Motor neuron (in vitro differentiated cells): ENCODE measurements at regions not wholly inside any gene's neighbourhood (a gene's known extent, or its start where the extent isn't known, plus 50 kb on each side); places are given as distances from the start of the nearest gene placed in this dataset.

Experiments used
- ATAC-seq, 8 experiments: fragments of 200-7000 bp; cut with Tn5 transposase; replicated peaks in 6 of 8; 2 replicates each; pipeline ENCODE4 v1.8.0; 2021; ENCODE audit warnings: mild to moderate bottlenecking in 8 of 8, moderate library complexity in 8 of 8
- H3K27ac ChIP-seq, 2 donors: fragments of 250-450 bp; sonication (Bioruptor Pico); 2 replicates each; pipeline ENCODE4 v1.9.0; 2021; ENCODE audit warnings: antibody characterized with exemption in 2 of 2, mild to moderate bottlenecking in 2 of 2, moderate library complexity in 1 of 2
- H3K4me1 ChIP-seq, 2 donors: fragments of 250-450 bp; sonication (Bioruptor Pico); replicated peaks in 1 of 2; 2 replicates each; pipeline ENCODE4 v1.6.1; 2021; ENCODE audit warnings: antibody characterized with exemption in 2 of 2, mild to moderate bottlenecking in 2 of 2, moderate library complexity in 1 of 2
- H3K4me3 ChIP-seq, 5 donors: fragments of 250-450 bp; sonication (Bioruptor Pico); 2 replicates each; pipeline ENCODE4 v1.9.0; 2021; ENCODE audit warnings: antibody characterized with exemption in 5 of 5, mild to moderate bottlenecking in 5 of 5, moderate library complexity in 4 of 5
- WGBS, 10 experiments: fragments of 450-650 bp; shearing (Covaris generic); methylation state at CpG; one replicate each; pipeline ENCODE4 v1.0.0; 2022; 5-methylcytosine and 5-hydroxymethylcytosine counted together
- in situ Hi-C, 9 experiments: fragments of 400-800 bp; cut with MboI; loops; one replicate each; pipeline ENCODE4 v1.15.0; 2021; ENCODE audit warnings: low sequenced_read_pairs in 9 of 9, low pct_unique_long_range_greater_than_20kb in 2 of 9; ENCODE audit not compliant: unreplicated experiment in 9 of 9

DNA sequence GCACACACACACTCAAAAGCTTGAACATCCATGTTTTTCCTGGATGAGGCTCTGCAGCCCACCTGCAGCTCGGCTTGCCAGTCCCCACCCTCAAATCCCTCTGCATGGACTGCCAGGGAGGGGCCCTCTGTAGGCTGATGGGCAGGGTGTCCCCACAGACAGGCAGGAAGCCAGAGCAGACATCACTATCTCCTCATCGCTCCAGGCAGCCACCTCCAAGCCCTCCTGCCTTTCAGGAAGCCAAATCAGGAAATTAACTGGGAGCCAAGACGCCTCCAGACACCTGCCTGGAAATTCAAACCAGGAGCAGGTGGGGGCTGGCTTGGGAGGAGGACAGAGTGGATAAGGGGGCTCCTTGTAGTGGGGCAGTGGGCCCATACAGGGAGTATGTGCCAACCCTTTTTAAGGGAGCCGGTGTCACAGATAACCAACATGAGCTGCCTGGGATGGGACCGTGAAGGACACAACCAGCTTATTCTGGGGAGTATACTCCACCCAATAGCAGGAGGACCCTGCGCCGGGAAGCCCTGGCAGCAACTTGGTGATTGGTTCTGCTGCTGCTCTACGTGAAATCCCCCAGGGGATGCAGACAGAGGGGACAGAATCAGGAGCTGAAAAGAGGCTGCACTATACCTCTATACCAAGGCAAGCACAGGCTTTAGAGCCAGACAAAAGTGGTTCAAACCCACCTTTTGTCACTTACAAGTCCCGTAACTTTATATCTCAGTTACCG, 139.1 kb downstream of the CCT6B start:
- no peak overlapping the region for H3K4me3 ChIP-seq
- no peak for ATAC-seq
- H3K4me1 ChIP-seq: peaks cover 45 to 62% of the 10 kb centered on the region in 2 donors
- H3K27ac ChIP-seq: no peak overlapping the region
- 0 to 100% (median 82%) methylated on average over 1 to 4 of the region's 10 CpGs; no CpG with 5 or more reads in 4 of the 10 experiments for WGBS, 10 experiments
- in situ Hi-C loops: no loop called here

DNA sequence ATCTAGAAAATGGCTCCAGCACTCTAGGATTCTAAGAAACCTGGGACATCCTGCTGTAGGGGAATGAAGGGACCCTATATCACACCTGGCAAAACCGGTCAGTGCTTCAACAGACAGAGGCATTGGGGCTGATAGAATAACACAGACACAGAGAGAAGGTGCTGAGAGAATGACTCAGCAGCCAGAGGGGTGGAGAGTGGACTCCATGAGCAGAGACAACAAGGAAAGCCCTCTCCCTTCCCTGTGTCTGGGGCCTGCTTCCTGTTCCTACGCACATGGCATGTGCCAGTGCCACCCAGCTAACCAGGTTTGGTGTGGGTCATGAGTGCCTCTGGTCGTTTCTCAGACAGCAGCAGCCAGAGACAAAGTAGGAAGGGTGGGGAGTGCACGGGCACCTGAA, 140.3 kb downstream of the CCT6B start:
- Histone ChIP-seq H3K4me1 (peaks cover 48 to 65% of the 10 kb centered on the region in 2 donors), H3K4me3 (no peak overlapping the region), H3K27ac (peak overlapping the region; percentile 52 to 58)
- WGBS, 10 experiments: 0 to 83% (median 40%) methylated on average over 1 to 4 of the region's 4 CpGs; no CpG with 5 or more reads in 3 of the 10 experiments
- in situ Hi-C loops: no loop called here
- peak in 7 of 8 experiments; percentile 56 to 67 (median 62) for ATAC-seq

DNA sequence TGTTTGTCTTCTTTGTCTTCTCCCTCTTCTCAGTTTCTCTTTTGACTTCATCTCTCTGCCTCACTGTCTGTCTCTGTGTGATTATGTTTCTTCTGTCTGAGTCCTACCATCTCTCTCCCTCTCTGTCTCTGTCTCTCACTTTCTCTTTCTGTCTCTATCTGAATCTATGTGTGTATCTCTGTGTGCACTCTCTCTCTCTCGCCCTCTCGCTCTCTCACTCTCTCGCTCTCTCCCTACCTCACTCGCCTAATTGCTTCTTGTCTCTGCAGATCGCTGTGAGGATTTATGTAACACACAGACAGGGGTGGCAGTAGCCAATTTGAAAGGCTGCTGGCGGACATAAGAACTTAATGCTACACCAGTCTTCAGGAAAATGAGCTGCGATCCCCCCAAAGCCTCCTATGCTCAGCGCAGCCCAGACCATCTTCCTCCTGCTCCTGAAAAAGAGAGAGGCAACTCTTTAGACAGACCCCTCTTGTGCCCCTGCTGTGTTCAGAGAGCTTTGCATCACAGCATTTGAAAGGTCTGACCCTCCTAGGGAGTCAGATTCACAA, 140.9 kb downstream of the CCT6B start:
- Histone ChIP-seq H3K27ac (peak overlapping the region; percentile 23 to 58), H3K4me1 (peaks cover 49 to 71% of the 10 kb centered on the region in 2 donors), H3K4me3 (no peak overlapping the region)
- 6 to 40% (median 21%) methylated on average over 2 to 8 of the region's 8 CpGs for WGBS, 10 experiments
- in situ Hi-C loops: no loop called here
- peak in 6 of 8 experiments; percentile 15 to 81 (median 73) for ATAC-seq

DNA sequence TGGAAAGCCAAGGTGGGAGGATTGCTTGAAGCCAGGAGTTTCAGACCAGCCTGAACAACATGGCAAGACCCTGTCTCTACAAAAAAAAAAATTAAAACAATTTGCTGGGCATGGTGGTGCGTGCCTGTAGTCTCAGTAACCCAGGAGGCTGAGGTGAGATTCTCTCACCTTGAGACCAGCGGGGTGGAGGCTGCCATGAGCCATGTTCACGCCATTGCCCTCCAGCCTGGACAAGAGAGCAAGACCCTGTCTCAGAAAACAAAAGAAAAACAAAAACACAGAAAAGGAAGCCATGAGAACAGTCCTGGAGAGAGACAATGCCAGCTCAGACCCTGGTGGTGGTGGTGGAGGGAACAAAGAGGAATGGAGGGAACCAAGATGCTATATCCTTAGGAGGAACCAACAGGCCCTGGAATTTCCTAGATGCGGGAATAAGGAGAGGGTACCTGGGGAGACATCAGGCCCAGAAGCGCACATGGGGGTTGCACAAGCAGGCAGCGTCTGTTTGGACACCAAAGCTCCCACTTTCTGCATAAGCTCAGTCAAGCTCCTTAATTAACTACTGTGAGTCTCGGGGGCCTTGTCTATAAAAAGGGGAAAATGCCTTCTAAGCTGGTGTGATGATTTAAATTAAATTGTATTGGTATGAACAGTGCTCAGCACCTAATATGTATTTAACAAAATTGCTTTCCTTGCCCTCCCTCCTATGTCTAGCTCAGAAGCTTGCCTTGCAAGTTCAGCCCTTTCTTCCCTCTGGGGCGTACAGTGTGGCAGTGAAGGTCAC, 143.8 kb downstream of the CCT6B start:
- 0 to 100% (median 64%) methylated on average over 1 to 7 of the region's 8 CpGs; no CpG with 5 or more reads in 3 of the 10 experiments for WGBS, 10 experiments
- Histone ChIP-seq H3K4me1 (peaks cover 42 to 84% of the 10 kb centered on the region in 2 donors), H3K4me3 (no peak overlapping the region), H3K27ac (peak overlapping the region in 1 of 2 donors; percentile 49)
- in situ Hi-C loops: no loop called here
- ATAC-seq: no peak

DNA sequence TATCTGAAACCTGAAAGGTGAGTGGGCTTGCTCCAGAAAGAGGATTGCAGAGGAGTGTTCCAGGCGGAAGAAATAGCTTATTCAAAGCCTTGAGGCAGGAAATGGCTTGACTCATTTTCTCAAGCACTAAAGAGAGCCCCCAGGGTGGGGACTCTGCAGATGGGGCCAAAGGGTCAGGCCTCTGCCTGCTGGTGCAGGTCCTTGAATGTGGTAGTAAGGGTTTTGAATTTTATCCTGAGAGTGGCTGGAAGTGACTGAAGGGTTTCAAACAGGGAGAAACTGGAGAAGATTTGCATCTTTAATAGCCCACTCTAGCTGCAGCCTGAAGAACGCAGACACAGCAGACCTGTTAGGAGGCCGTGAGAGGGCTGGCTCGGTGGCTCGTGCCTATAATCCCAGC, 144.4 kb downstream of the CCT6B start:
- ATAC-seq: peak in 5 of 8 experiments; percentile 15 to 59 (median 52)
- no peak overlapping the region for H3K4me3 ChIP-seq
- H3K27ac ChIP-seq: peak overlapping the region in 1 of 2 donors; percentile 49
- WGBS, 10 experiments: 30 to 70% (median 41%) methylated on average over 2 to 4 of the region's 5 CpGs; no CpG with 5 or more reads in 5 of the 10 experiments
- peaks cover 42 to 80% of the 10 kb centered on the region in 2 donors for H3K4me1 ChIP-seq
- in situ Hi-C loops: no loop called here

DNA sequence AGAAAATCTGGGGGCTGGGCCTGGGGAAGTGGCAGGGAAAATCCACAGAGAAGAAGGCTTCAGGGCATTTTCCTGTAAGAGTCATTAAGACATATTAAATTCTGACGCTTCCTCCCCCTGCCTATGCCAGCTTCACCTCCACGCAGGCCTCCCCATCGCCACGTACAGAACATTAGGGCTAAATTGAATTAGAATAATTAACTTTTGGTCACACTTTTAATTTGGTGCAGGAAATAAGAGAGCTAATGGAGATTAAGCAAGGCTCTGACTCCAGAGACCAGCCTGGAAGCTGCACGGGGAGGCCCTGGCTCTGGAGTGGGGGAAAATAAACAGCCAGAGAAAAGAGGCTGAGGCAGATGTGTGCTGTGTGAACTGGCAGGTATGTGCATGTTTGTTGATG, 148.0 kb downstream of the CCT6B start:
- in situ Hi-C loops: no loop called here
- peaks cover 26 to 48% of the 10 kb centered on the region in 2 donors for H3K4me1 ChIP-seq
- H3K27ac ChIP-seq: no peak overlapping the region
- no peak overlapping the region for H3K4me3 ChIP-seq
- 33 to 100% (median 80%) methylated on average over 1 to 5 of the region's 5 CpGs; no CpG with 5 or more reads in 4 of the 10 experiments for WGBS, 10 experiments
- peak in 1 of 8 experiments; percentile 57 for ATAC-seq

DNA sequence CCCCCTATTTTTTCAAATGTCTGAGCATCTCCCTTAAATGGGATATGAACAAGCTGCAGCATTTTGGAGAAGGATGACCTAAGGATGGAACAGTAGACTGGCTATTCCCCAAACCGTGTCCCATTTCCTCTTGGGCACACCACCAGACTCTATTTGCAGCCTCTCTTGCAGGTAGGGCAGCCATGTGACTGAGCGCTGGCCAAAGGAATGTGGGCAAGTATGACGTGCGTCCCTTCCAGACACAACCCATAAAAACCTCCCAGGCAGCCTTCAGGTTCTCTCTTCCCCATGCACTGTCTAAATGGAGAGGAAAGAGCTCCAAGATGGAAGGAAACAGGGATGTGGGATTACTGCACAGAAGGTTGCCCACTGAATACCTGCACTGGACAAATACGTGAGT, 149.7 kb downstream of the CCT6B start:
- in situ Hi-C loops: no loop called here
- Histone ChIP-seq H3K4me3 (no peak overlapping the region), H3K4me1 (peaks cover 12 to 30% of the 10 kb centered on the region in 2 donors), H3K27ac (no peak overlapping the region)
- no peak for ATAC-seq
- 20 to 83% (median 46%) methylated on average over 1 to 3 of the region's 5 CpGs; no CpG with 5 or more reads in 4 of the 10 experiments for WGBS, 10 experiments

DNA sequence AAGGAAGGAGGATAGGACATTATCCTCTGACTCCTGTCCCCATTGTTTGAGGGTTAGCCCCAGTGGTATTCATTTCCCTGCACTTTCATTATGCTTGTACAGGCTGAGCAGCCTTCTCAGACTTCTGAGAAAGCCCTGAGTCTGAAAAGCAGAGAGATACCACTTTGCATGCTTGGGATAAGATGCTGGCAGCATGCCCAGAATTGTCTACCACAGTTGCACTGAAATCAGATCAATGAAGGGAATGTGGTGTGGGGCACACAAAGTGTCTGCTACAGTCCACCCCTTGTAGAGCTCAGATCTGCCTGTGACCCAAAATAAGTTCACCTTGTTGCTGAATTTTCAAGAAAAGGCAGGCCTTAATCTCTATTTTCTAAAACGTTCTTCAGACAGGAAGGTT, 160.6 kb downstream of the CCT6B start:
- H3K4me1 ChIP-seq: peaks cover 17 to 39% of the 10 kb centered on the region in 2 donors
- in situ Hi-C loops: no loop called here
- H3K27ac ChIP-seq: no peak overlapping the region
- WGBS, 10 experiments: 0 to 63% (median 20%) methylated on average over 1 of the region's 1 CpG; no CpG with 5 or more reads in 5 of the 10 experiments
- no peak overlapping the region for H3K4me3 ChIP-seq
- peak in 2 of 8 experiments; percentile 13 to 20 for ATAC-seq

DNA sequence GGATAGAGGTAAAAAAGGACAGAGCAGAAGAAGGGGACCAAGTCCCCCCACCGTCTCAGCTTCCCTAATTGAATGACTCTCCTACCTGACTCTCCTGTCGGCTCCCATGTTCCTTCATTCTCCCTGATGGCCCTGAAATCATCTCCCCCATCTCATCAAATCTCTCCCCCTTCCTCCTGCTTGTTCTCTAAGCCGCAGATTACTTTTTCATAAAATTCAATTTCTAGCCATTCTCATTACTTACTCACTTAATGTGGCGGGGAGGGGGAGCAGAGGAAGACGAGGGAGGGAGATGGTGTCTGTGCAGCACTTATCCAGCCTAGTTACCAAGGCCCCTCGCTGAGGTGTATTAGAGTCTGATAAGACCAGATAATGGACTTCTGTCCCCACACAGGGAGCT, 161.5 kb downstream of the CCT6B start:
- 0 to 63% (median 36%) methylated on average over 1 to 5 of the region's 6 CpGs; no CpG with 5 or more reads in 4 of the 10 experiments for WGBS, 10 experiments
- no peak for ATAC-seq
- H3K4me3 ChIP-seq: no peak overlapping the region
- peaks cover 17 to 39% of the 10 kb centered on the region in 2 donors for H3K4me1 ChIP-seq
- peak overlapping the region in 1 of 2 donors; percentile 42 for H3K27ac ChIP-seq
- in situ Hi-C loops: loop anchor here in 1 of 9 experiments (25.0 kb wide), 1 partner anchor 88 kb away; no protein-coding TSS in a partner anchor

DNA sequence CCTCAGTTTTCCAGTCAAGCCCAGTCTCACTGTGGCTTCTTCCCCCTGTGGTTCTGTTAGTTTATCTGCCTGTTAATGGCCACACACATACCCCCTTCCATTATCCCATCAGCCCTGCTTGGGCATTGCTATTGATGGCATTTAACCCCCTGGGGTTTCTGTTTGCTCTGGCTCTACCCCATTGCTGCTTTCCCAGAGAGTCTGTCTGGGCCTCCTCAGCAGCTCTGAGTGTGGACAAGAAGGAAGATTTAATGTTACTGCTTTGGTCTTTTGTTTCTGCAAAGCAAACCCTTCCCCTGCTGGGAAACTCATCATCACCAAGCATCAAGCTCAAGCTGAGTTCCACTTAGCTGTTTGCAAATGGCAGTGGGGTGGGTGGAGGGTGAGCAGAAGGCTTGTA, 162.7 kb downstream of the CCT6B start:
- peak in 3 of 8 experiments; percentile 25 to 62 (median 60) for ATAC-seq
- H3K27ac ChIP-seq: peak overlapping the region in 1 of 2 donors; percentile 1
- H3K4me1 ChIP-seq: peaks cover 20 to 49% of the 10 kb centered on the region in 2 donors
- in situ Hi-C loops: loop anchor here in 1 of 9 experiments (25.0 kb wide), 1 partner anchor 89 kb away; no protein-coding TSS in a partner anchor
- no peak overlapping the region for H3K4me3 ChIP-seq

DNA sequence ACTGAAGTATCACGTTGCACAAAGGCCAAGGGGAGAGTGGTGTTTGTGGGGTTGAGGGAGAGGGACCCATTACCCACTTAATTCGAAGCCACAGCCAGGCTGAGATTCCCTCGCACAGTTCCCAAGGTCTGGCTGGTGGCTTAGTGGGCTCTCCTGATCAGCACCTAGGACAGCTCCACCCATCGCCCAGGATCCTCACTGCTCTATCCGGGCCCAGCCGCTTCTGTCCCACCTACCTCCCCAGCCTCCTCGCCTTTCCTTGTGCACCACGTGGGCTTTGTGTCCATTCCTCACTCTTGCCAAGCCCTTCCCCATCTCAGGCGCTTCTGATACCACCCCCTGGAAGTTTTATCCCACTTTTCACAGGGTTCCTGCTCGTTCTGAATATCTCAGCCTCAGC, 163.5 kb downstream of the CCT6B start:
- Histone ChIP-seq H3K4me1 (peaks cover 29 to 57% of the 10 kb centered on the region in 2 donors), H3K27ac (no peak overlapping the region), H3K4me3 (no peak overlapping the region)
- in situ Hi-C loops: loop anchor here in 1 of 9 experiments (25.0 kb wide), 1 partner anchor 90 kb away; no protein-coding TSS in a partner anchor
- ATAC-seq: peak; percentile 69 to 92 (median 82)
- WGBS, 10 experiments: 0 to 10% (median 0%) methylated on average over 1 to 5 of the region's 10 CpGs; no CpG with 5 or more reads in 4 of the 10 experiments

DNA sequence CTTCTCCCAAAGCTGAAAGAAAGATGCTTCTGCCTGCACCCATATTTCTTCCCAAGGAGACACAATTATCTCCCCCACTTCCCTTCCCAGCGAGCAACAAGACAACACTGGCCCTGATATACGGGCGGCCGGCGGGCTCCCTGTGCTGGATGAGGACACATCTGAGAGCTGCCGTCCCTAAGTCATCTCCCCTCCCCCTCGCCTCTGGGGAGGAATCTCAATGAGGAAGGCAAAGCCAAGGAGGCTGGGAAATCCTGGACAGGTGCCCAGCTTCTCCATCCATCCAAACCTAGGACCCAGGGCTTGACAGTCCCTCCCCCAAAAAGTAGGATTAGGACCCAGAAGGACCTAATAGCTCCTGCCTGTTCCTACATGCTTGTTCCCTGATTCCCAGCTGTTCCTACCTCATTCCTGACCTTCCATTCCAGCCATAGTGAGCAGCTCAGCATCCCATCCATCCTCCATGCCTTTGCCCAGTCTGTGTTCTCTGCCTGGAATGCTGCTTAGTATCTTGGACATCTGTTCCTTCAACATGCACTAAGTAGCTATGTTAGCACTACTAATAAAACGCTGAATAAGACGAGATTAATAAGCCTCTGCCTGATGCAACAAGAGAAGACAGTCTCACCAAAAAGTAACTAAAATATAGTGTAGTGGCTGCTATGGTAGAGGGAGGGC, 167.9 kb downstream of the CCT6B start:
- in situ Hi-C loops: loop anchor here in 1 of 9 experiments (25.0 kb wide), 1 partner anchor 94 kb away; no protein-coding TSS in a partner anchor
- Histone ChIP-seq H3K27ac (peak overlapping the region; percentile 41 to 79), H3K4me1 (peaks cover 25 to 35% of the 10 kb centered on the region in 2 donors), H3K4me3 (no peak overlapping the region)
- 0 to 80% (median 17%) methylated on average over 1 to 7 of the region's 9 CpGs; no CpG with 5 or more reads in 3 of the 10 experiments for WGBS, 10 experiments
- peak in 5 of 8 experiments; percentile 63 to 84 (median 76) for ATAC-seq
